CD14-positive monocyte (primary cell): ENCODE measurements at regions not wholly inside any gene's neighbourhood (a gene's known extent, or its start where the extent isn't known, plus 50 kb on each side); places are given as distances from the start of the nearest gene placed in this dataset.

Source experiments
- DNase-seq, 3 donors: peaks; one replicate each; pipeline ENCODE4 v3.0.0-alpha.2; 2011 to 2022
- H2AFZ ChIP-seq: 2 replicates; pipeline ENCODE4 v1.6.0; 2012; ENCODE audit warnings: mild to moderate bottlenecking, low read depth, low read length, inconsistent platforms; ENCODE audit not compliant: insufficient read depth, poor library complexity, severe bottlenecking
- H3K27ac ChIP-seq, 2 donors: 1 replicate in 1 of 2; 2 replicates in 1 of 2; pipeline ENCODE4 v1.5.1; 2012 to 2013; ENCODE audit warnings: low read length in 2 of 2, control low read depth in 1 of 2, inconsistent platforms in 1 of 2, low read depth in 1 of 2, mild to moderate bottlenecking in 1 of 2
- H3K27me3 ChIP-seq, 2 donors: one replicate each; pipeline versions ENCODE4 v1.6.0 to v1.6.1; 2011 to 2013; ENCODE audit warnings: low read length in 2 of 2; ENCODE audit not compliant: control insufficient read depth in 2 of 2, insufficient read depth in 2 of 2
- H3K36me3 ChIP-seq, 2 donors: replicated peaks in 1 of 2; 1 replicate in 1 of 2; 2 replicates in 1 of 2; pipeline versions ENCODE4 v1.5.1 to v1.6.1; 2012 to 2013; ENCODE audit warnings: low read length in 2 of 2, control low read depth in 1 of 2, inconsistent platforms in 1 of 2, mild to moderate bottlenecking in 1 of 2; ENCODE audit not compliant: insufficient read depth in 2 of 2, control insufficient read depth in 1 of 2
- H3K4me1 ChIP-seq, 2 donors: 1 replicate in 1 of 2; 2 replicates in 1 of 2; pipeline versions ENCODE4 v1.5.1 to v1.6.1; 2012 to 2013; ENCODE audit warnings: low read length in 2 of 2, control low read depth in 1 of 2, inconsistent platforms in 1 of 2, mild to moderate bottlenecking in 1 of 2, moderate library complexity in 1 of 2; ENCODE audit not compliant: insufficient read depth in 2 of 2, control insufficient read depth in 1 of 2
- H3K4me2 ChIP-seq: replicated peaks from 2 replicates; pipeline ENCODE3; 2012; ENCODE audit warnings: low read length, moderate library complexity, mild to moderate bottlenecking; ENCODE audit not compliant: poor library complexity, severe bottlenecking; ENCODE audit errors: extremely low read depth
- H3K4me3 ChIP-seq, 3 experiments: fragments of 200-600 bp in 1 of 3; sonication (generic) in 1 of 3; replicated peaks in 1 of 3; 1 replicate in 2 of 3; 2 replicates in 1 of 3; pipeline ENCODE4 v1.5.1; 2011 to 2013; ENCODE audit warnings: low read length in 3 of 3, mild to moderate bottlenecking in 3 of 3, control low read depth in 2 of 3, low read depth in 2 of 3, inconsistent platforms in 1 of 3, moderate library complexity in 1 of 3
- H3K79me2 ChIP-seq: 2 replicates; pipeline ENCODE4 v1.6.0; 2012; ENCODE audit warnings: mild to moderate bottlenecking, control low read depth, inconsistent platforms, low read length, moderate library complexity; ENCODE audit not compliant: insufficient read depth
- H3K9ac ChIP-seq: 2 replicates; pipeline ENCODE4 v1.6.0; 2017; ENCODE audit warnings: low read length, mild to moderate bottlenecking; ENCODE audit not compliant: insufficient read depth, poor library complexity, severe bottlenecking
- H3K9me3 ChIP-seq, 2 donors: replicated peaks in 1 of 2; 1 replicate in 1 of 2; 2 replicates in 1 of 2; pipeline versions ENCODE4 v1.5.1 to v1.6.1; 2012 to 2013; ENCODE audit warnings: low read length in 2 of 2, control low read depth in 1 of 2; ENCODE audit not compliant: control insufficient read depth in 1 of 2, insufficient read depth in 1 of 2
- H4K20me1 ChIP-seq: 2 replicates; pipeline ENCODE4 v1.6.0; 2012; ENCODE audit warnings: mild to moderate bottlenecking, low read length, control low read depth, moderate library complexity; ENCODE audit not compliant: insufficient read depth
- H3K27ac Mint-ChIP-seq, 7 donors: one replicate each; pipeline ENCODE4 v1.8.0; 2020; ENCODE audit warnings: mild to moderate bottlenecking in 7 of 7, mixed read lengths in 7 of 7, moderate library complexity in 6 of 7, inconsistent platforms in 2 of 7
- H3K27me3 Mint-ChIP-seq, 3 donors: one replicate each; pipeline ENCODE4 v1.8.0; 2021 to 2022; ENCODE audit warnings: low read depth in 3 of 3, mild to moderate bottlenecking in 3 of 3, mixed read lengths in 3 of 3, moderate library complexity in 3 of 3, inconsistent platforms in 1 of 3
- H3K36me3 Mint-ChIP-seq, 2 donors: one replicate each; pipeline ENCODE4 v1.8.0; 2020; ENCODE audit warnings: mixed read lengths in 2 of 2, inconsistent platforms in 1 of 2, mild to moderate bottlenecking in 1 of 2
- H3K4me1 Mint-ChIP-seq: one replicate; pipeline ENCODE4 v1.8.0; 2020; ENCODE audit warnings: mild to moderate bottlenecking, mixed read lengths
- H3K4me3 Mint-ChIP-seq, 2 donors: one replicate each; pipeline ENCODE4 v1.8.0; 2020; ENCODE audit warnings: mild to moderate bottlenecking in 2 of 2, mixed read lengths in 2 of 2, moderate library complexity in 1 of 2
- H3K9me3 Mint-ChIP-seq, 7 donors: one replicate each; pipeline ENCODE4 v1.8.0; 2020 to 2022; ENCODE audit warnings: mixed read lengths in 7 of 7, mild to moderate bottlenecking in 6 of 7, moderate library complexity in 6 of 7, inconsistent platforms in 2 of 7
- intact Hi-C, 2 donors: fragments of 100-400 bp; cut with micrococcal nuclease; formaldehyde crosslinking; loops; one replicate each; pipeline versions ENCODE4 v1.15.0 to v1.15.1; 2023
- TF ChIP-seq, protein P1 (sequence below): fragments of 200-600 bp; IDR thresholded peaks from one replicate; pipeline ENCODE4 v1.8.0; 2022; ENCODE audit warnings: antibody characterized with exemption, mild to moderate bottlenecking

DNA sequence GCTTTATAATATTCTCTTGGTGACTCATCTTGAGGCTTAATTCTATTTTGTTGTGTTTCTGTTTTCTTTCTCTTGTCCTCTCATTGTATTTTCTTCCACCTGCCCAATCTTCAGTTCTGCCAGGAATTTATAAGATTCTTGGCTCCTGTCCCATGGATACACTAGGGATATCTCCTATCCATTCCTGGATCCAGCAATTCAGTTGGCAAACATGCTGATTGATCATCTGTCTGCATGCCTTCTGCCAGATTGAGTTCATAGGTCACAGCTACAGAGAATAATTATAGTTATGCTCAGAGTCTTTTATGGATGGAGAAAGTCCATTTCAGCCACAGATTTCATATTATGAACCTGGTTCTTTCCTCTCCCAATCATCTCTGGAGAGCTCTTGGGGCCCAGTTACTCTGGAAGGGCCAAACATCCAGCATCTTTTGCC is 140.4 kb upstream of the MAGI2 start:
- Histone ChIP-seq H3K36me3 (no peaks in the 10 kb centered on the region), H3K9ac (no peak overlapping the region), H3K27me3 (no peaks in the 10 kb centered on the region), H3K79me2 (no peaks in the 10 kb centered on the region), H4K20me1 (no peaks in the 10 kb centered on the region), H3K4me1 (no peaks in the 10 kb centered on the region), H3K4me3 (no peak overlapping the region), H3K4me2 (no peak overlapping the region), H3K9me3 (no peaks in the 10 kb centered on the region), H2AFZ (no peak overlapping the region), H3K27ac (no peak overlapping the region)
- TF ChIP-seq, protein P1, sequence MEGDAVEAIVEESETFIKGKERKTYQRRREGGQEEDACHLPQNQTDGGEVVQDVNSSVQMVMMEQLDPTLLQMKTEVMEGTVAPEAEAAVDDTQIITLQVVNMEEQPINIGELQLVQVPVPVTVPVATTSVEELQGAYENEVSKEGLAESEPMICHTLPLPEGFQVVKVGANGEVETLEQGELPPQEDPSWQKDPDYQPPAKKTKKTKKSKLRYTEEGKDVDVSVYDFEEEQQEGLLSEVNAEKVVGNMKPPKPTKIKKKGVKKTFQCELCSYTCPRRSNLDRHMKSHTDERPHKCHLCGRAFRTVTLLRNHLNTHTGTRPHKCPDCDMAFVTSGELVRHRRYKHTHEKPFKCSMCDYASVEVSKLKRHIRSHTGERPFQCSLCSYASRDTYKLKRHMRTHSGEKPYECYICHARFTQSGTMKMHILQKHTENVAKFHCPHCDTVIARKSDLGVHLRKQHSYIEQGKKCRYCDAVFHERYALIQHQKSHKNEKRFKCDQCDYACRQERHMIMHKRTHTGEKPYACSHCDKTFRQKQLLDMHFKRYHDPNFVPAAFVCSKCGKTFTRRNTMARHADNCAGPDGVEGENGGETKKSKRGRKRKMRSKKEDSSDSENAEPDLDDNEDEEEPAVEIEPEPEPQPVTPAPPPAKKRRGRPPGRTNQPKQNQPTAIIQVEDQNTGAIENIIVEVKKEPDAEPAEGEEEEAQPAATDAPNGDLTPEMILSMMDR, result no peak
- DNase-seq, result no peak
- intact Hi-C loops, result no loop called here
- H3K36me3 Mint-ChIP-seq, result no peaks in the 10 kb centered on the region
- no peaks in the 10 kb centered on the region for H3K4me1 Mint-ChIP-seq
- H3K4me3 Mint-ChIP-seq, result no peak overlapping the region
- H3K9me3 Mint-ChIP-seq, result peaks cover 0 to 5% (median 0%) of the 10 kb centered on the region in 7 donors
- H3K27me3 Mint-ChIP-seq, result no peaks in the 10 kb centered on the region
- H3K27ac Mint-ChIP-seq, result no peak overlapping the region

DNA sequence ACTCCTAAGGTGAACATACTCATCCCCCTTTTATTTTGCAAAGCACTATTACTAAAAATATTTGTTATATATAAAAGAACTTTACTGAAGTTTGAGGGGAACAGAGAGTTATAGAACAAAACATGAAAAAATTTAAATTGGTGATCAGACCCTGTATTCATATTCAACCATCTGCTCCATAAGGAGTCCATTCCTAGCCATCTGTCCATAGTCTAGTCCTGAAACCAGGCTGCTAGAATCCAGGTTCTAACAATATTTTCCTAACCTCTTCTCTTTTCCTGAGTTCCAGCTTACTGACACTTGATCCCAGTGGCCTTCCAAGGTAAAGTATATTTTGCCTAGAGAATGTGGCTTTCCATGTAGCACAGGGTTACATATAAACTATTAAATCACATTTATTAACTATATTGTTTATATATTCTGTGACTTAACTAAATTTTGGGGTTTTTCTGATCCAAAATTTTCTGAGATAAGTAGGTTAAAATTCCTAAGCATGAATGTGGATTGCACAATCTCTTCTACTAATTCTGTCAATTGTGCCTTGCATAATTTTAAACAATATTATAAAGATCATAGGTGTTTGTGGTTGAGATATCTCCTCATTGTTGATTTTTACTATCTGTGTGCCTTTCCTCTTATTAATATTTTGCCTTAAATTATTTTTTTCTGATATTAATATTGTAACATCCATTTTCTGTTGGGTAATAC is 137.6 kb upstream of the MAGI2 start:
- Mint-ChIP-seq H3K4me1 (no peaks in the 10 kb centered on the region), H3K36me3 (no peaks in the 10 kb centered on the region), H3K4me3 (no peak overlapping the region), H3K27me3 (no peaks in the 10 kb centered on the region), H3K27ac (no peak overlapping the region), H3K9me3 (peaks cover 0 to 3% (median 0%) of the 10 kb centered on the region in 7 donors)
- no peak for DNase-seq
- H2AFZ ChIP-seq, result no peak overlapping the region
- no peak overlapping the region for H3K4me3 ChIP-seq
- H3K27me3 ChIP-seq, result no peaks in the 10 kb centered on the region
- H3K36me3 ChIP-seq, result no peaks in the 10 kb centered on the region
- TF ChIP-seq, protein P1, result no peak
- intact Hi-C loops, result no loop called here
- no peaks in the 10 kb centered on the region for H3K4me1 ChIP-seq
- no peak overlapping the region for H3K9ac ChIP-seq
- no peaks in the 10 kb centered on the region for H4K20me1 ChIP-seq
- H3K9me3 ChIP-seq, result no peaks in the 10 kb centered on the region
- H3K4me2 ChIP-seq, result no peak overlapping the region
- no peak overlapping the region for H3K27ac ChIP-seq
- H3K79me2 ChIP-seq, result no peaks in the 10 kb centered on the region
